ENCODE measurements at regions not wholly inside any gene's neighbourhood (a gene's known extent, or its start where the extent isn't known, plus 50 kb on each side); places are given as distances from the start of the nearest gene placed in this dataset.

GRCh38 chr5:101278011-101278687, 375.1 kb upstream of the ST8SIA4 start:
- WGBS, result 71% methylated on average over 5 of the region's 5 CpGs

More at GRCh38 chr5:101278011-101278687, 375.1 kb upstream of the ST8SIA4 start:
- Histone ChIP-seq H3K9me3 (ENCODE audit: control insufficient read depth in 4 of 4, low read length in 3 of 4) (no peaks in the 10 kb centered on the region), H3K4me3 (ENCODE audit: low read depth in 1 of 3, low read length in 3 of 3) (no peak overlapping the region), H3K36me3 (ENCODE audit: control insufficient read depth in 4 of 4, insufficient read depth in 3 of 4, low read depth in 1 of 4, low read length in 3 of 4) (no peaks in the 10 kb centered on the region), H3K27ac (ENCODE audit: low read depth in 1 of 2, low read length in 2 of 2) (no peak overlapping the region), H3K9ac (ENCODE audit: low read depth in 1 of 2, low read length in 2 of 2) (no peak overlapping the region), H3K27me3 (ENCODE audit: control insufficient read depth in 4 of 4, insufficient read depth in 4 of 4, low read length in 3 of 4) (no peaks in the 10 kb centered on the region), H3K4me1 (ENCODE audit: control insufficient read depth in 4 of 4, insufficient read depth in 4 of 4, low read length in 3 of 4) (no peaks in the 10 kb centered on the region)
- TF ChIP-seq CTCF (IDR thresholded peaks at IDR 0.05; ENCODE audit: low read depth, low read length, missing input control) (no peak), HNF4A (conservative IDR thresholded peaks at IDR 0.05) (no peak), RXRA (IDR thresholded peaks at IDR 0.05) (no peak), ATF3 (IDR thresholded peaks at IDR 0.05) (no peak), MAX (IDR thresholded peaks at IDR 0.05) (no peak), RAD21 (IDR thresholded peaks at IDR 0.05) (no peak), NR2F2 (IDR thresholded peaks at IDR 0.05) (no peak), ZBTB33 (IDR thresholded peaks at IDR 0.05) (no peak), REST (IDR thresholded peaks at IDR 0.05) (no peak), HNF4G (IDR thresholded peaks at IDR 0.05) (no peak), GABPA (IDR thresholded peaks at IDR 0.05 in 1 of 2, conservative IDR thresholded peaks at IDR 0.05 in 1 of 2) (no peak), SP1 (IDR thresholded peaks at IDR 0.05) (no peak), EGR1 (IDR thresholded peaks at IDR 0.05; ENCODE audit: low read depth in 2 of 2) (no peak), JUND (IDR thresholded peaks at IDR 0.05) (no peak)
- no peak for DNase-seq (ENCODE audit: low spot score)

All from liver (tissue), 8 donors.